ELF-1 (cell line): ENCODE measurements at regions not wholly inside any gene's neighbourhood (a gene's known extent, or its start where the extent isn't known, plus 50 kb on each side); places are given as distances from the start of the nearest gene placed in this dataset.
"Not testable (repeated sequence)": the region's sequence is repeated elsewhere in the genome, so short reads cannot be mapped to it uniquely, and the experiment has no call there.

ENCODE experiments used
- DNase-seq: peaks from one replicate; pipeline ENCODE4 v3.0.0-alpha.2; 2016; ENCODE audit warnings: low read depth, low spot score

DNA sequence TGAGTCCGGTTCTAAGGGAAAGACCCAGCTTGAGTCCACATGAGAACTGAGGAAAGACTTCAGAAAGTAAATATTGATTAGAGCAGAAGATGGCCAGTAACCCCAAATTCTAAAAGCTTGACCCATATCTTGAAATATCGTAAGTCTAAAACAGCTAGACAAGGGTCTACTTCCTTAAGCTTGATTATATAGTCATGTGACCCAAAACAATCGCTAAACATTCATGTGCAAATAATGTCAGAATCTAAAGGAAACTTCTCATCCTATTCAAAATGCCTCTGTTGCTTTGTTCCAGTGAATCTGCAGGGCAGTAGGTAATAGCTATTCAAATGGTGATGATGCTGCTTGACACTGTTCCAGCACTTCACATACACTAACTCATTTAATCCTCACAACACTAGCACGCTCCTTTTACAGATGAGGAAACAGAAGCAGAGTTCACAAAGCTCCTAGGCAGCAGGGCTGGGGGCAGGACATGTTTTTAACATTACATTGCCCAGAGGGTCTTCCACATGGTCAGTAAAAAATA, 52.6 kb downstream of the TCF20 start:
- peak; percentile 22 for DNase-seq

DNA sequence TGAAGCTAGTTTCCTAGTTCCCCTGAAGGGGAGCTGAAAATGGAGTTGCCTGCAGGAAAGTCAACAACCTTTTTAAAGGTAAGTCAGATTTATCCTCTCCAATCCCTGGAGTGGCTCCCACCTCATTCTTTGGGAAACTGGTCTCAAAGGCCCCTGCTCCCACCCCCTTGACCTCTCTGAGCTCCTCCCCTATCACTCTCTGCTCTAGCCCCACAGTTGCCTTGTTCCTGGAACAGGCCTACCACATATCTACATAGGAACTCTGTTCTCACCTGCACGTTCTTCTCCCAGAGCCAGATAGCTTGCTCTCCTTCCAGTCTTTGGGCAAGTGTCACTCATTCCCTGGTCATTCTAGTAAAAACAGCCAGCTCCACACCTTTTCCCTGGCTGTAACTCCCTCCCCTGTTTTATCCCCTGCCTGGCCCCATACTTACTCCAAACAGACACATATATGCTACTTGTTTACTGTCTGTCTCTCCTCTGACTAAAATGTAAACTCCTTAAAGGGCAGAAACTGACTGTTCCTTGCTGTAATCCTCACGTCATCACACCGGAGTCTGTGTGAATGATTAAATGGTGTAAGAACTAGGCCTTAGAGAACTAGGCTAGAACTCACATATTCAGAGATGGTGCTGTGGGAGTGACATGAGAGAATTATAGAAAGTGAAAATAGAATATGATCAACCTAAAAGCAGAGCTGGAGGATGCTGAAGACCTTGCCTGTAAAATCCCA, 53.3 kb downstream of the TCF20 start:
- DNase-seq: no peak

DNA sequence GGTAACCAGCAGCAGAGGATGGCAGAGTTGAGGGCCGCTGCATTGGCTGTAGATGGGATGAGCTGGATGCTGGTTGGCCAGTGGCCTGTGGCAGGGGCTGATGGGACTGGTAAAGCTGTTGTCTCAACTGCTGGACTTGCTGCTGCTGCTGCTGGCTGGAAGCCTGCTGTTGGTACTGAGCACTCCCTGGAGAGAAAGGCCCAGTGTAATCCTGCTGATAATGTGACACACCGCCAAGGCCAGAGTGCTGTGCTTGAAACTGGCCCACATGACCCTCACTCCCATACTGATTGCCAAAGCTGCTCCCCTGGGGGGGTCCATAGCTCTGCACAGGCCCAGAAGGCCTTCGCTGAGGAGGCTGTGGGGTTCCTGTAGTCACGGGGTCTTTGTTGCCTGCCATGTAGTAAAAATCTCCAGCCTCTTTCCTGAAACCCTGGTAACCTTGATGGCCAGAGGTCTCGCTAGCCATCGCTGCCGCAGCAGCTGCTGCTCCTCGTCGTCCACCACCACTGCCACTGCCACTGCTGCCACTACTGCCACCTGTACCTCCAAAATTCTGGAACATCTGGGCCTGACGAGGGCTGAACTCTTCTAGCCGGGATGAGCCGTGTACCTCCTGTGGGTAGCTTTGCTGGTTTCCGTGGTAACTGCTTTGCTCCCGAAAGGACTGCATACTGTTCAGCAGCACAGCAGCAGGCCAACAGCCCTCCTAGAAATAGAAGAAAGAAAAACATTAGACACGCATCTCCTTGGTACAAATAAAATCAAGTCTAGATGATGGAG, 55.6 kb downstream of the TCF20 start:
- DNase-seq: no peak

DNA sequence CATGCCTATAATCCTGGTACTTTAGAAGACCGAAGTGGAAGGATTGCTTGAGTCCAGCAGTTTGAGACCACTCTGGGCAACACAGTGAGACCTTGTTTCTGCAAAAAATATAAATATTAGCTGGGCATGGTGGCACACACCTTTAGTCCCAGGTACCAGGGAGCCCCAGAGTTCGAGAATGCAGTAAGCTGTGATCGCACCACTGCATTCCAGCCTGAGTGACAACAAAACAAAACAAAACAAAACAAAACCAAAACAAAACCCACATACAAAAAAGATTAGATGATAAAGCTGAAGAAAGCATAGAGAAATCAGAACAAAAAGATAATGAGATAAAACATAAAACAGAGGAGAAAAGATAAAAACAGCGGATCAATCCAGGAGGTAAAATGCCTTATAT, 62.1 kb downstream of the TCF20 start:
- DNase-seq: no peak

DNA sequence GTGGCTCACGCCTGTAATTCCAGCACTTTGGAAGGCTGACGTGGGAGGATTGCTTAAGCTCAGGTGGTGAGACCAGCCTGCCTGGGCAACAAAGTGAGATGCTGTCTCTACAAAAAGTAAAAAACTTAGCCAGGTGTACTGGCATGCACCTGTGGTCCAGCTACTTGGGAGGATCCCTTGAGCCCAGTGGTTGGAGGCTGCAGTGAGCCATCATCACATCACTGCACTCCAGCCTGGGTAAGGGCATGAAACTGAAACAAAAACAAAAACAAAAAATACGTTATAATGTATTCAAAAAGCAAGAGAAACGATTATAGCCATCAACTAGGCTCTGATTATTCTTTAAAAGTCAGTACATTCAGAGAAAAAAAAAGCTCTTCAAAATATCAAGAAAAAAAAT, 62.5 kb downstream of the TCF20 start:
- no peak for DNase-seq

DNA sequence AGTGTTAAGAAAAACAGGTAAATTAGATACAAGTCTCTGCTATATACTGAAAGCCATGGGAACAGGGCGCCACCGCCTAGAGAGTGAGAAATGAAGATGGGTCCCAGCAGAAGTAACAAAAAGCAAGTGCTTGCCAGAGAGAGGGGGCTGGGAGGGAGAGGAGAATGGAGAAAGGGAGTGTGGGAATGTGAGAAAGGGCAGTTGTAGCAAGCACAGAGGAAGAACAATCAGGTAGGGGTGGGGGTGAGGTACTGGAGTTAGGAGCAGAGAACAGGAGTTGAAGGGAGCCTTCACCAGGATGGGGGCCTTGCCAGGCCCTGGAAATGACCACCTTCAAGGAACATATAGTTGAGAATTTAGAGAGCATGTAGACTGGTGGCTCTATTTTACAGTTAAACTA, 66.8 kb downstream of the TCF20 start:
- DNase-seq: no peak

DNA sequence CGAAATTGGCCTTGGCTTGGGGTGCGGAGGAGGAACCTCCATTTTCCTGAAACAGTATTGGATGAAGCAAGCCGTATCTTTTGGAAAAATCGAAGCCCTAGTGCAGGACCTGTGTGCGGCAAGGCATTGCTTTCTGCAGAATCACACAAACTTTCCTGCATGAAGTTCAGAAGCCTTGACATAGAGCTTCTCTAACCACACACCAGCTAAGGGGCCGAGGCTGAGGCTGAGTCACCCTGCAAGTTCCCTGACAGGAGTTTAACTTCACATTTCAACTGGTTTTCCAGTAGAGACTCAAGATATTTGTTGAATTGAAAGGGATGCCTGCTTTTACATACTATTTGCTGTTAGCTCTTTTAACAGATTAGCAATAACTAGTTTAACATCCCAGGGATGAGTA, 67.8 kb downstream of the TCF20 start:
- DNase-seq: no peak

DNA sequence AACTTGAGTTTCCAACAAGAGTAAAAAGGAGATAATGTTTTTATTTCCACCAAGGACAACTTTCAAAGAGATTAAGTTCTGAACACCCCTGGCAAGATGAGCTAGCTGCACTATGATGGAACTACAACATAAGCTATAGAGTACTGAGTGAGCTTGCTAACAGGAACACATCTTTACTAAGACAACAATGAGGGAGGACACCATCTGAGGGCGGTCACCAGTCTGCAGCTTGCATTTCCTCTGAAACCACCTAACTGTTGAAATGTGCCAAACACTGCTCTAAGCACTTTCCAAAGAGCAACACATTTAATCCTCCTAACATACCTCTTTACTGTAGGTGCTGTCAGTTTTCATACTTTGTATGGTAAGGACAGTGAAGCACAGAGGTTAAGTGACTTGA, 68.4 kb downstream of the TCF20 start:
- DNase-seq: no peak

DNA sequence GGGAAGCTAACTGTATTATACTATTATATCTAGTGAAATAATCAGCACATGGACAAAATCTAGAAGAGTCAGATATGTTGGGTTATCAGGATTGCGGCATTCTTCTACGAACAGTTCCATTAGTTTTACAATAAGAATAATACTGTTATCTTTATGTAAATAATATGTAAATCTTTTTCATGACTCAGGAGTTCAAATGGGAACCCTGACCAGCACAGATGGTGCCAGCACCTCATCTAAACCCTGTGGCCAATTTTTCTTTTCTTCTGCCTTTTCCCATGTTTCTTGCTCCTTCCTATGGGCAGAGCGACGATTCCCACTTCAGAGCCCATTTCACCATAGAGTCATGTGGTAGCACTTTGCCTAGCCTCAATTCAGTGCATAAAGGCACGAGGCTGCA, 68.4 kb upstream of the CYP2D6 start:
- DNase-seq: no peak

DNA sequence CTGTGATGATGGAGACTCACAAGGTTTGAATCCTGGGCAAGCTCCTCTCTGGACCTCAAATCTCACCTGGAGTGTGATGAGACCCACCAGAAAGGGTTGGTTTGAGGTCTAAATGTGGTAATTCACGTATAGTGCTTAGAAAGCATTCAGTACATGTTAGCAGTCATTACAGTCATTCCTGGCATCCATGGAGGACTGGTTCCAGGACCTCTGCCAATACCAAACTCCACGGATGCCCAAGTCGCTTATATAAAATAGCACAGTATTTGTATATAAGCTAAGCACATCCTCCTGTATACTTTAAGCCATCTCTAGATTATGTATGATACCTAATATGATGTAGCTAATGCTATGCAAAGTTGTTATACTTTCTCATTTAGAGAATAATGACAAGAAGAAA, 67.6 kb upstream of the CYP2D6 start:
- no peak for DNase-seq

DNA sequence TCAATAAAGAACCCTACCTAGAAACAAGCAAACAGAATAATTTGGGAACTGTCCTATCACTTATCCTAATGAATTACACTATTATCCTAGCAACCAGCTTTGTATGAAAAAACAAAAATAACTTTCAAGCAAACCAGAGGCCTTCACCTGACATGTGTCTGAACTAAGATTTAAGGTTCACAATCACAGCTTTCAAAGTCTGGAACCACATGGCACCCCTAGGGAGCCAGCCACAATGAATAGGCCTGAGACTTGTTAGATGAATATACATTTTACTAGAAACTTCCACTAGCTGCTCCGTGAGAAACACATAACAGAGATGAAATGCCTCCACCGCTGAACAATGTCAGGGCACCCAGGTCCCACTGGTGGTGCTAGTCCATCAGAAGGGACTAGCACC, 65.8 kb upstream of the CYP2D6 start:
- DNase-seq: no peak

DNA sequence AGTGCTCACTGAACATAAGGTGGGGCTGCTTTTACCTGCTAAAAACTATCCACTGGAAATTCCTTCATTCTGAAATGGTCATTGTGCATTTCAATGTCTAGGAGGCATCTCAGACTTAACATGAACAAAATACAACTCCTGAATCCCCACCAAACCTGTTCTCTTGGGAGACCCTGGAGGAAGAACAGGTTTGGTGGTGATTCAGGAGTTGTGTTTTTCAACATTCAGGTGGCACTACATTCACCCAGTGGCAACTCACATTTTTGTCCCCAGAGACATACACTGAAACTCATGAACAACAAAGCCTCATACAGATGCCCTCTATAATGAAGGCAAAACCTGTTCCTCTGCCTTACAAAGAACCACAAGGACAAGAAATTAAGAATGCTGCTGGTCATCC, 64.3 kb upstream of the CYP2D6 start:
- peak; percentile 43 for DNase-seq

DNA sequence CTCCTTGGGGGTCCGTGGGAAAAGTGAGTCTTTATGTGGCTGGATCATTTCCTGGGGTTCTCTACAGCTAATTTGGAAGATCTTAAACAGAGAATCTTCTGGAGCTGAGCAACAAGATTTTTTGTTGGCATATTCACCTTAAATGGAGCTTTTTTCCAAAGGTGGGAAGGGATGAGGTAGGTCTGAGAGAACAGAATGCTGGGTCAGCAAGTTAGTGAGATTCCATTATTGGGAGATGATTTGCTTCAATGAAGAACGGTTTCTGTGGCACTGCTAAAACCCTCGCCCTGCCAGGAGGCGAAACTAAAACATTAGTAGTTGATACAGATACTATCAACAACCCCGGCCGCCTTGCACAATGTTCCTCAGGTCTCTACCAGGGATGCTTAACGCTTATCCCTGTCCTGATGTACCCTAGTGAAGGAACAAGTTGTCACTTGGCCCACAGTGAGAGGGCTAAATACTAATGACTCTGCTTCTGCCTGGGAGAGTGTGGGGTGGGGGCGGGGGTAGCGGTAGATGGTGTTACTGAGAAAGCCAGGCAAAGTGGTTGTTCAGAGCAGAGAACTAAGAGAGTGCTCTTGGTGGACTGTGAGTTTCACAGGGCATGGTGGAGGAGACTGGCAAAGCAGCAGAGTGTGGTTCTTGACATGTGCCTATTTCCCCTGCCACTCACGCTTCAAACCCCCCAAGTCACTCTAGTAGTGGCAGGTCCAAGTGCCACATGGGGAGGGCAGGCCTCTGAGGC, 63.7 kb upstream of the CYP2D6 start:
- no peak for DNase-seq

DNA sequence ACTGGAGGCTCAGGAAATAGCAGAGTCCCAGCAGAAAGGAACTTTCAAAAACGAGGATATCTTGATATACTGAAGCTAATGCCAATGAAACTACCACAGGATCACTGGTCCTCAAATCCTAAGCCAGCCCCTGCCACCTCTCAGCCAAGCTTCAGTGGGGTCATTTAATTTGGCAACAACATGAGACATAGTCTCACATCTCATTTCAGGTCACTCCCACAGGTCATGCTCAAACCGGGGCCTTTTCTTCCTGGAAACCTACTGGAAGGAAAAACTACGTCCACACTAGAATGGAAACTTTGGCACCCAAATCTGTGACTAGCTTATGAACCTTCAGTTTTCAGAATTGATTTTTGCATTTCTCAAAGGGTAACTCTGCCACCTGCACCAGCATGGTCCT, 61.9 kb upstream of the CYP2D6 start:
- DNase-seq: no peak

DNA sequence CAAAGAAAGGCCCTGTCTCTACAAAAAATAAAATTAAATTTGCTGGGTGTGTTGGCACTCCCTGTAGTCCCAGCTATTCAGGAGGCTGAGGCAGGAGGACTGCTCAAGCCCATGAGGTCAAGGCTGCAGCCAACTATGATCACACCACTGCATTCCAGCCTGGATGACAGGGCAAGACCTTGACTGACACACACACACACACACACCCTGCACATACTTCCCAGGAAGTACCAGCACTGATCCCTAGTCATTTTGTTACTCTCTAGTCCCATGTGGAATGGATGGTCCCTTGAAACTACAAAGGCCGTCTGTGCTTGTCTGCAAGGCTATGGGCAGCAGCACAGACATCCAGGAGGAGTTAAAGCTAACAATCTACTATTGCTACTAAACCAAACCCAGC, 59.7 kb upstream of the CYP2D6 start:
- DNase-seq: no peak

DNA sequence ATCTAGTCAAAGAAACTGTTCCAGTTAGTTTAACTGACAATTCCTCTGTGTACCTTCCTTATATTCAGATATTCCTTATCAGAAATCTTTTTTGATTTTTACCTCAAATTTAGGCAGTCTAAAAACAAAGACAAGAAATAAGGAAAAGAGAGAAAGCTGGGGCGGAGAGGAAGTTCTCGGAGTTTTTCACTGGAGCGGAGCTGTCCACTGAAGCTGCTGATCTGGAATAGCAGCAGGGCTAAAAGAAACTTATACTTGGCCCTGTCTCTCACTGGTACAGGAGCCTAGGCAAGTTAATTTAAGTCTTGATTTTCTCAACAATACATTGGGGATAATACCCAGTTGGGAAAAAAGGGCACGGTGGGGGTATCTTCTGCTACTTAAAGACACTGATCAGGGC, 59.2 kb upstream of the CYP2D6 start:
- DNase-seq: no peak

DNA sequence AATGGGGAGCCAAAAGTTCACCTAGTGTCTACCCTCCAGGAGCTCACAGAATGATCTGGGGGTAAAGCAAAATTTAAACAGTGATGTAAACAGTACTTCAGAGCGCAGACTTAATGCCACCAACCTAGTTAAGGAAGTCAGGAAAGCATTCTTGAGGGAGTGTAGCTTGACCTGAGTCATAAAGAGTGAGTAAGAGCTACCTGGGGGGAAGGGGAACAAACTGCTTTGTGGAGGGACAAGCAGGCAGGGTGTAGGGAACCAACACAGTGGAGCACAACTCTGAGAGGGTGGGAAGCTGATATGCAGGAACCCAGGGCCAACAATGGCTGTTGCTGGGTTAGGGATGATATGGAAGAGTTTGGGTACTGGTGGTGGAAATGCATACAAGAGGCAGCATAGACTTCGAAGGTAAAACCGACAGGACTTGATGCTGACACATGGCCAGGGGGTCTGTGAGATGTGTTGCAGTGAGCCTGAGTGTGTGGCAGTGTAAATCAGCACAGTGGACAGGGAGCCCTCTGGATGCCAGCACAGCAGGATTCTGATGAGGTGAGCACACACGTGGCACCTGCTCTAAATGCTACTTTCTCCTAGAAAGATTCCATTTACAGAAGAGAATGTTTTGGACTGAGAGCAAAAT, 58.3 kb upstream of the CYP2D6 start:
- no peak for DNase-seq

DNA sequence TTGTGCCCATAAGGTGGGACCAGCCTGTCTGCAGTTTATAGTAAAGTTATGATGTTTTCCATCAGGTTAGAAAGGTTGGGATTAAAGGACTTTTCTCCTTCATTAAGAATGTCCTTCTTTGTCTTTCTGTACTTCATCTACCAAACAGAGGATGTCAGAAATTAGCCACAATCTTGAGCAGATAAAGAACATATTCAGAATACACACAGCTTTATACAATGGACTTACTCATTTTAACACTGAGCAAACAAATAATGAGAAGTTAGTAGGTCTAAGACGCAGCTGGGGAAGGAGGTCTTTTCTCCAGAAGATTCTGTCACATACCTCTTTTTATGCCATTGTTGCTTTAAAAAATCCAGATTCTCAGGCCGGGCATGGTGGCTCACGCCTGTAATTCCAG, 57.0 kb upstream of the CYP2D6 start:
- DNase-seq: no peak

DNA sequence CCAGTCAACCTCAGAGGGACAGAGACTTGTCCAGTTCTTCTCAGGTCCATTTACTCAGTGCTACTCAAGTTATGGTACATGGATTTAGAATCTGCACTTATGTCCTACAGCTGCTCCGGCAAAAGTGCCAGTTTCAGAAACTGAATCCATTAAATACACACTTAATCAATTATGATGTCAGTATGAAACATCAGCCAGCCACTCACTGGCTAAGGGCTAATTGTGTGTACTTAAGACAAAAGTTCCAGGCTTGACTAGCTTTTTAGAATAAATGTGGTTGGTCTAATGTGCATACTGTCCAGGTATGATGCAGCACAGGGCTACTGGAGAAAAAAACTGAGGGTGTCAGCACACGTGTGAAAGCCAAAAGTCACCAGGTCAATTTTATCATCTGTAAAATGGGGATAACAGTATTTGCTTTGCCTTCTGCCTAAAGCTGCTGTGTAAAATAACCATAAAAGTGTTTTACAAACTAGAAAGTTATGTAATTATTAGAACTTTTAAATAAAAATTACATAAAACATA, 55.4 kb upstream of the CYP2D6 start:
- no peak for DNase-seq

DNA sequence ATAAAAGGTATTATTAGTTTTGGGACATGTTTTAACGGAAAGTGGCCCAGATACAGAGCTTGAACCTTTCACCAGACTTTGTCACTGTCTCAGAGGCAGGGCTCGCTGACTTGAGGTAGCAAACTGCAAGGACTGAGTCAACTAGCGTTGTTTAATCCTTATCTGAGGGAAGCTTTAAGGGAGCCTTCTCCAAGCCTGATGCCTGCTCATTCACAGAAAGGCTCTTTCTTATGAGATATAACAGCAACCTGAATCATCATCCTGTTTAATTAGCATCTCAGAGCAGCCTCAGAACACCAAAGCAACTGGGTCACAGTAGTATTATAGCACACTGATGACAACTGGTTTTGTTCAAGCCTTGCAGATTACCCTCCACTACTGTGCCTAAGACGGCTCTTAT, 54.2 kb upstream of the CYP2D6 start:
- no peak for DNase-seq

DNA sequence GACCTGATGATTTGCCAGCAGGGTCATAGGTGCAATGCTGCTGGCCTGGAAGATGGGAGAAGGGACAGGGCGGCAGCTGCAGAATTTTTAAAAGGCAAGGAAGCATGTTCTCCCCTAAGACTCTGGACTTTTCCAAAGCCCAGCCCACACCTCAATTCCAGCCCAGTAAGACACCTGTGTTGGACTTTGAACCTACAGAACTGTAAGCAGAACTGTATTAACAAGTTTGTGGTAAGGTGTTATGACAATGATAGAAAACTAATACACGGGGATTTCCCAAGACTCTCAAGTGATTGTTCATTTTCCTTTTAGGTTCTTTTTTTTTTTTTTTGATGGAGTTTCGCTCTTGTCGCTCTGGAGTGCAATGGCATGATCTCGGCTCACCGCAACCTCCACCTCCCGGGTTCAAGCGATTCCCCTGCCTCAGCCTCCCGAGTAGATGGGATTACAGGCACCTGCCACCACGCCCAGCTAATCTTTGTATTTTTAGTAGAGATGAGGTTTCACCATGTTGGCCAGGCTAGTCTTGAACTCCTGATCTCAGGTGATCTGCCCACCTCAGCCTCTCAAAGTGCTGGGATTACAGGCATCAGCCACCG, 53.0 kb upstream of the CYP2D6 start:
- DNase-seq: not testable (repeated sequence)
